ENCODE measurements at regions not wholly inside any gene's neighbourhood (a gene's known extent, or its start where the extent isn't known, plus 50 kb on each side); places are given as distances from the start of the nearest gene placed in this dataset.

- TF ChIP-seq CTCF (IDR thresholded peaks at IDR 0.05; ENCODE audit: extremely low read depth, missing control alignments), result no peak
- no peak for DNase-seq (ENCODE audit: low spot score)
Measured at GRCh38 chr22:48391820-48392219, 1435.9 kb downstream of the BRD1 start.

GRCh38 chr22:48391171-48391711 is 1436.4 kb downstream of the BRD1 start:
- DNase-seq (ENCODE audit: low spot score), result no peak
- TF ChIP-seq CTCF (IDR thresholded peaks at IDR 0.05; ENCODE audit: extremely low read depth, missing control alignments), result no peak

GRCh38 chr22:48389916-48390315 is 1437.8 kb downstream of the BRD1 start:
- no peak for TF ChIP-seq CTCF (IDR thresholded peaks at IDR 0.05; ENCODE audit: extremely low read depth, missing control alignments)
- DNase-seq (ENCODE audit: low spot score), result no peak

GRCh38 chr22:48382197-48382596 is 1445.5 kb downstream of the BRD1 start:
- no peak for TF ChIP-seq CTCF (IDR thresholded peaks at IDR 0.05; ENCODE audit: extremely low read depth, missing control alignments)
- no peak for DNase-seq (ENCODE audit: low spot score)

GRCh38 chr22:48380016-48380665 is 1447.5 kb downstream of the BRD1 start:
- no peak for DNase-seq (ENCODE audit: low spot score)
- TF ChIP-seq CTCF (IDR thresholded peaks at IDR 0.05; ENCODE audit: extremely low read depth, missing control alignments), result no peak

GRCh38 chr22:48379371-48379770 is 1448.3 kb downstream of the BRD1 start:
- DNase-seq (ENCODE audit: low spot score), result no peak
- no peak for TF ChIP-seq CTCF (IDR thresholded peaks at IDR 0.05; ENCODE audit: extremely low read depth, missing control alignments)

- no peak for TF ChIP-seq CTCF (IDR thresholded peaks at IDR 0.05; ENCODE audit: extremely low read depth, missing control alignments)
- DNase-seq (ENCODE audit: low spot score), result no peak
Measured at GRCh38 chr22:48378673-48379072, 1449.0 kb downstream of the BRD1 start.

All from GM20000 (cell line).